PC-9 (cell line): ENCODE measurements at regions not wholly inside any gene's neighbourhood (a gene's known extent, or its start where the extent isn't known, plus 50 kb on each side); places are given as distances from the start of the nearest gene placed in this dataset.

ENCODE experiments used
- CTCF ChIP-seq: fragments of 200-600 bp; sonication (generic); conservative IDR thresholded peaks from 2 replicates; pipeline ENCODE4 v1.6.1; 2017; ENCODE audit warnings: mixed run types, antibody characterized with exemption, mild to moderate bottlenecking, moderate library complexity
- EZH2 ChIP-seq: fragments of 200-600 bp; sonication (generic); IDR thresholded peaks from 2 replicates; pipeline ENCODE4 v1.8.0; 2017; ENCODE audit warnings: antibody characterized with exemption, low read depth

- TF ChIP-seq CTCF (no peak), EZH2 (no peak)
These were observed 156.6 kb downstream of the FHIP1A start for GRCh38 chr4:151565583-151565982.
